ENCODE measurements at regions not wholly inside any gene's neighbourhood (a gene's known extent, or its start where the extent isn't known, plus 50 kb on each side); places are given as distances from the start of the nearest gene placed in this dataset.

GRCh38 chr1:228883535-228883934, 148.3 kb downstream of the RHOU start (continued):
- TF ChIP-seq MTERF4 (CRISPR knock-in tag; IDR thresholded peaks at IDR 0.05) (no peak), HES4 (CRISPR knock-in tag; IDR thresholded peaks at IDR 0.05; ENCODE audit: borderline replicate concordance) (no peak), ZNF335 (CRISPR knock-in tag; IDR thresholded peaks at IDR 0.05) (no peak)
- TF ChIP-seq, protein P1, sequence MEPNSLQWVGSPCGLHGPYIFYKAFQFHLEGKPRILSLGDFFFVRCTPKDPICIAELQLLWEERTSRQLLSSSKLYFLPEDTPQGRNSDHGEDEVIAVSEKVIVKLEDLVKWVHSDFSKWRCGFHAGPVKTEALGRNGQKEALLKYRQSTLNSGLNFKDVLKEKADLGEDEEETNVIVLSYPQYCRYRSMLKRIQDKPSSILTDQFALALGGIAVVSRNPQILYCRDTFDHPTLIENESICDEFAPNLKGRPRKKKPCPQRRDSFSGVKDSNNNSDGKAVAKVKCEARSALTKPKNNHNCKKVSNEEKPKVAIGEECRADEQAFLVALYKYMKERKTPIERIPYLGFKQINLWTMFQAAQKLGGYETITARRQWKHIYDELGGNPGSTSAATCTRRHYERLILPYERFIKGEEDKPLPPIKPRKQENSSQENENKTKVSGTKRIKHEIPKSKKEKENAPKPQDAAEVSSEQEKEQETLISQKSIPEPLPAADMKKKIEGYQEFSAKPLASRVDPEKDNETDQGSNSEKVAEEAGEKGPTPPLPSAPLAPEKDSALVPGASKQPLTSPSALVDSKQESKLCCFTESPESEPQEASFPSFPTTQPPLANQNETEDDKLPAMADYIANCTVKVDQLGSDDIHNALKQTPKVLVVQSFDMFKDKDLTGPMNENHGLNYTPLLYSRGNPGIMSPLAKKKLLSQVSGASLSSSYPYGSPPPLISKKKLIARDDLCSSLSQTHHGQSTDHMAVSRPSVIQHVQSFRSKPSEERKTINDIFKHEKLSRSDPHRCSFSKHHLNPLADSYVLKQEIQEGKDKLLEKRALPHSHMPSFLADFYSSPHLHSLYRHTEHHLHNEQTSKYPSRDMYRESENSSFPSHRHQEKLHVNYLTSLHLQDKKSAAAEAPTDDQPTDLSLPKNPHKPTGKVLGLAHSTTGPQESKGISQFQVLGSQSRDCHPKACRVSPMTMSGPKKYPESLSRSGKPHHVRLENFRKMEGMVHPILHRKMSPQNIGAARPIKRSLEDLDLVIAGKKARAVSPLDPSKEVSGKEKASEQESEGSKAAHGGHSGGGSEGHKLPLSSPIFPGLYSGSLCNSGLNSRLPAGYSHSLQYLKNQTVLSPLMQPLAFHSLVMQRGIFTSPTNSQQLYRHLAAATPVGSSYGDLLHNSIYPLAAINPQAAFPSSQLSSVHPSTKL (CRISPR knock-in tag; IDR thresholded peaks at IDR 0.05), result no peak

GRCh38 chr1:228884196-228884595, 148.9 kb downstream of the RHOU start:
- Histone ChIP-seq H3K9ac (ENCODE audit: insufficient read depth, low read depth, low read length) (no peak overlapping the region), H2AFZ (ENCODE audit: low read length) (no peak overlapping the region), H3K4me2 (ENCODE audit: low read depth, low read length) (no peak overlapping the region), H3K27me3 (ENCODE audit: control insufficient read depth in 1 of 2, insufficient read depth in 2 of 2, low read length in 2 of 2) (0 out of 5 replicates have a peak, but pooled peaks cover 0 to 3% of the 10 kb centered on the region in 2 experiments), H3K9me3 (ENCODE audit: low read length) (peaks cover 9% of the 10 kb centered on the region), H3K4me1 (ENCODE audit: insufficient read depth, low read length) (peaks cover 29% of the 10 kb centered on the region), H3K36me3 (replicated peaks in 1 of 2; ENCODE audit: control insufficient read depth in 1 of 2, insufficient read depth in 2 of 2, low read length in 2 of 2) (no peaks in the 10 kb centered on the region), H3K79me2 (ENCODE audit: insufficient read depth, low read length) (no peaks in the 10 kb centered on the region), H3K4me3 (replicated peaks in 1 of 3; ENCODE audit: insufficient read depth in 1 of 3, low read depth in 2 of 3, low read length in 3 of 3) (no peak overlapping the region), H4K20me1 (ENCODE audit: insufficient read depth, low read length) (no peaks in the 10 kb centered on the region), H3K27ac (ENCODE audit: extremely low read length, insufficient read depth, low read length) (no peak overlapping the region)
- peak; percentile 53 for TF ChIP-seq ZNF501 (CRISPR knock-in tag; IDR thresholded peaks at IDR 0.05)
- no peak for TF ChIP-seq HOXA3 (CRISPR knock-in tag; IDR thresholded peaks at IDR 0.05)
- TF ChIP-seq RFX5 (IDR thresholded peaks at IDR 0.05; ENCODE audit: low read depth, low read length), result no peak
- TF ChIP-seq ZNF878 (CRISPR knock-in tag; IDR thresholded peaks at IDR 0.05), result no peak
- no peak; the same call in 2 of the 3 replicates for ATAC-seq
- in situ Hi-C loops (cut with HindIII; ENCODE audit: extremely low pct_ligation_motif_present, low pct_unique_long_range_greater_than_20kb) (no loop called here), intact Hi-C loops (cut with micrococcal nuclease; ENCODE audit: unreplicated experiment) (no loop called here)
- CTCF ChIA-PET (ENCODE audit: low intra/inter-chr PET ratio, low total read pairs), result no interaction called here
- WGBS (ENCODE audit: low lambda C conversion rate), result 64% methylated on average over 5 of the region's 5 CpGs
- POLR2A ChIA-PET, result interaction anchor here (1.0 to 1.1 kb wide), 3 partner anchors 9 to 47 kb away, joined by 3 to 4 read pairs (median 3); no protein-coding TSS in a partner anchor
- DNase-seq (ENCODE audit: low spot score), result no peak
- BruUV-seq (replicated peaks), result no TSS peak
- FAIRE-seq, result no peak

All from HepG2 (cell line).